Neural cell (in vitro differentiated cells): ENCODE measurements at regions not wholly inside any gene's neighbourhood (a gene's known extent, or its start where the extent isn't known, plus 50 kb on each side); places are given as distances from the start of the nearest gene placed in this dataset.
A peak's percentile ranks its signal among the peaks of the same experiment; 100 is the strongest.

Source experiments
- H2AFZ ChIP-seq: fragments of 200-600, 300-800 bp; sonication (generic), shearing (Covaris generic); 2 replicates; pipeline ENCODE4 v1.6.0; 2014; ENCODE audit warnings: low read depth, mild to moderate bottlenecking, antibody characterized with exemption, low read length, moderate library complexity
- H3F3A ChIP-seq: fragments of 200-600 bp; shearing (Covaris generic); 2 replicates; pipeline ENCODE4 v1.6.1; 2016; ENCODE audit warnings: mild to moderate bottlenecking, moderate library complexity, mixed read lengths, antibody characterized with exemption, low read length; ENCODE audit not compliant: insufficient read depth, poor library complexity, severe bottlenecking
- H3K27ac ChIP-seq: fragments of 200-600, 300-800 bp; sonication (generic), shearing (Covaris generic); 2 replicates; pipeline ENCODE4 v1.5.1; 2014; ENCODE audit warnings: mild to moderate bottlenecking, low read length, moderate library complexity
- H3K27me3 ChIP-seq: fragments of 300-800, 200-600 bp; sonication (generic), shearing (Covaris generic); 2 replicates; pipeline ENCODE4 v1.6.0; 2014; ENCODE audit warnings: mild to moderate bottlenecking, low read depth, low read length, moderate library complexity; ENCODE audit not compliant: insufficient read depth
- H3K36me3 ChIP-seq: fragments of 300-800, 200-600 bp; sonication (generic), shearing (Covaris generic); 2 replicates; pipeline ENCODE4 v1.5.1; 2014; ENCODE audit warnings: mild to moderate bottlenecking, antibody characterized with exemption, low read length, moderate library complexity; ENCODE audit not compliant: insufficient read depth
- H3K4me2 ChIP-seq: fragments of 300-800, 200-600 bp; sonication (generic), shearing (Covaris generic); 2 replicates; pipeline ENCODE4 v1.6.0; 2014; ENCODE audit warnings: mild to moderate bottlenecking, low read length
- H3K4me3 ChIP-seq: fragments of 300-800, 200-600 bp; sonication (generic), shearing (Covaris generic); 2 replicates; pipeline ENCODE4 v1.5.1; 2014; ENCODE audit warnings: mild to moderate bottlenecking, low read length, moderate library complexity
- H3K79me2 ChIP-seq: fragments of 200-600 bp; shearing (Covaris generic); replicated peaks from 2 replicates; pipeline ENCODE4 v1.6.0; 2014; ENCODE audit warnings: mild to moderate bottlenecking, low read length, moderate library complexity; ENCODE audit not compliant: insufficient read depth
- H3K9ac ChIP-seq: fragments of 300-800, 200-600 bp; sonication (generic), shearing (Covaris generic); 2 replicates; pipeline ENCODE4 v1.6.1; 2016; ENCODE audit warnings: mild to moderate bottlenecking, low read length, mixed read lengths
- H3K9me2 ChIP-seq: fragments of 200-600 bp; shearing (Covaris generic); 2 replicates; pipeline ENCODE4 v1.6.1; 2016; ENCODE audit warnings: mild to moderate bottlenecking, low read length, mixed read lengths; ENCODE audit not compliant: insufficient read depth
- H3K9me3 ChIP-seq: fragments of 200-600, 300-800 bp; sonication (generic), shearing (Covaris generic); 2 replicates; pipeline ENCODE4 v1.6.1; 2016; ENCODE audit warnings: mild to moderate bottlenecking, mixed run types, low read length, moderate library complexity, mixed read lengths
- H4K20me1 ChIP-seq: fragments of 200-600 bp; shearing (Covaris generic); 2 replicates; pipeline ENCODE4 v1.6.1; 2016; ENCODE audit warnings: mild to moderate bottlenecking, mixed run types; ENCODE audit not compliant: insufficient read depth
- EP300 ChIP-seq: fragments of 450-650 bp; conservative IDR thresholded peaks from 2 replicates; pipeline ENCODE4 v1.6.1; 2014; ENCODE audit warnings: antibody characterized with exemption, mild to moderate bottlenecking, moderate library complexity; ENCODE audit not compliant: poor library complexity, severe bottlenecking
- EZH2 ChIP-seq: fragments of 200-600, 300-800 bp; shearing (Covaris generic), sonication (generic); IDR thresholded peaks from 2 replicates; pipeline ENCODE4 v1.6.1; 2014; ENCODE audit warnings: antibody characterized with exemption, low read length, borderline replicate concordance, mild to moderate bottlenecking; ENCODE audit not compliant: insufficient read depth, poor library complexity, severe bottlenecking
- MXI1 ChIP-seq: fragments of 450-650 bp; conservative IDR thresholded peaks from 2 replicates; pipeline ENCODE4 v1.6.1; 2014; ENCODE audit warnings: antibody characterized with exemption, mild to moderate bottlenecking; ENCODE audit not compliant: poor library complexity, severe bottlenecking
- POLR2AphosphoS5 ChIP-seq: IDR thresholded peaks from 2 replicates; pipeline ENCODE4 v1.6.1; 2012
- RAD21 ChIP-seq: fragments of 450-650 bp; conservative IDR thresholded peaks from 2 replicates; pipeline ENCODE4 v1.6.1; 2014; ENCODE audit warnings: antibody characterized with exemption, mild to moderate bottlenecking, moderate library complexity
- SMC3 ChIP-seq: fragments of 450-650 bp; conservative IDR thresholded peaks from 2 replicates; pipeline ENCODE4 v1.6.1; 2014; ENCODE audit warnings: antibody characterized with exemption, mild to moderate bottlenecking, moderate library complexity; ENCODE audit not compliant: poor library complexity
- TAF1 ChIP-seq: IDR thresholded peaks from 2 replicates; pipeline ENCODE4 v1.6.1; 2012; ENCODE audit warnings: low read depth
- TF ChIP-seq, protein P1 (sequence below): IDR thresholded peaks from 2 replicates; pipeline ENCODE4 v1.6.1; 2012; ENCODE audit warnings: borderline replicate concordance
- TF ChIP-seq, protein P2 (sequence below): fragments of 450-650 bp; IDR thresholded peaks from 2 replicates; pipeline ENCODE4 v1.5.1; 2014; ENCODE audit warnings: antibody characterized with exemption, mild to moderate bottlenecking, moderate library complexity; ENCODE audit not compliant: poor library complexity, severe bottlenecking

DNA sequence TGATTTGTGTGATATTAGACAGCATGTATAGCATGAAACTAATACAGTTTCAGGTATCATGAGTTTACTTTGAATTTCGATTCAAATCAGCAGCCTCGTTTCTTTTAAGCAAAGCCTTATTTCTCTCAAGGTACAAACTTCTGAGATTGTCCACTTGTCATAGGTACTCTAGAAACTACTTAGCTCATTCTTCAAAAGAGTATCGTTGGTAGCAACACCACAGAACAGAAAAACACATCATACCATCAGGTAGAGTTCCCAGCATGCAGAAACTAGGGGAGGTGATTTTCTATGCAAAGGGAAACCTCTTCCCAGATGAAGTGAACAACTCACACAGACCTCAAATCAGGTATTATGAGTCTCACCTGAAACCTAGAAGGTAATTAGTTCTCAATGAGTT lies 237.0 kb upstream of the SOX9 start:
- H3K9me2 ChIP-seq: no peaks in the 10 kb centered on the region
- H3K9me3 ChIP-seq: no peaks in the 10 kb centered on the region
- peak overlapping the region; percentile 25 for H3K27ac ChIP-seq
- no peaks in the 10 kb centered on the region for H3K27me3 ChIP-seq
- H4K20me1 ChIP-seq: no peaks in the 10 kb centered on the region
- no peaks in the 10 kb centered on the region for H3K79me2 ChIP-seq
- no peaks in the 10 kb centered on the region for H3K36me3 ChIP-seq
- no peaks in the 10 kb centered on the region for H3F3A ChIP-seq
- H3K4me3 ChIP-seq: no peak overlapping the region
- H3K4me2 ChIP-seq: no peak overlapping the region
- TF ChIP-seq EP300: no peak
- no peak for TF ChIP-seq RAD21
- TF ChIP-seq, protein P1, sequence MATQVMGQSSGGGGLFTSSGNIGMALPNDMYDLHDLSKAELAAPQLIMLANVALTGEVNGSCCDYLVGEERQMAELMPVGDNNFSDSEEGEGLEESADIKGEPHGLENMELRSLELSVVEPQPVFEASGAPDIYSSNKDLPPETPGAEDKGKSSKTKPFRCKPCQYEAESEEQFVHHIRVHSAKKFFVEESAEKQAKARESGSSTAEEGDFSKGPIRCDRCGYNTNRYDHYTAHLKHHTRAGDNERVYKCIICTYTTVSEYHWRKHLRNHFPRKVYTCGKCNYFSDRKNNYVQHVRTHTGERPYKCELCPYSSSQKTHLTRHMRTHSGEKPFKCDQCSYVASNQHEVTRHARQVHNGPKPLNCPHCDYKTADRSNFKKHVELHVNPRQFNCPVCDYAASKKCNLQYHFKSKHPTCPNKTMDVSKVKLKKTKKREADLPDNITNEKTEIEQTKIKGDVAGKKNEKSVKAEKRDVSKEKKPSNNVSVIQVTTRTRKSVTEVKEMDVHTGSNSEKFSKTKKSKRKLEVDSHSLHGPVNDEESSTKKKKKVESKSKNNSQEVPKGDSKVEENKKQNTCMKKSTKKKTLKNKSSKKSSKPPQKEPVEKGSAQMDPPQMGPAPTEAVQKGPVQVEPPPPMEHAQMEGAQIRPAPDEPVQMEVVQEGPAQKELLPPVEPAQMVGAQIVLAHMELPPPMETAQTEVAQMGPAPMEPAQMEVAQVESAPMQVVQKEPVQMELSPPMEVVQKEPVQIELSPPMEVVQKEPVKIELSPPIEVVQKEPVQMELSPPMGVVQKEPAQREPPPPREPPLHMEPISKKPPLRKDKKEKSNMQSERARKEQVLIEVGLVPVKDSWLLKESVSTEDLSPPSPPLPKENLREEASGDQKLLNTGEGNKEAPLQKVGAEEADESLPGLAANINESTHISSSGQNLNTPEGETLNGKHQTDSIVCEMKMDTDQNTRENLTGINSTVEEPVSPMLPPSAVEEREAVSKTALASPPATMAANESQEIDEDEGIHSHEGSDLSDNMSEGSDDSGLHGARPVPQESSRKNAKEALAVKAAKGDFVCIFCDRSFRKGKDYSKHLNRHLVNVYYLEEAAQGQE: no peak
- no peak for TF ChIP-seq EZH2
- H2AFZ ChIP-seq: no peak overlapping the region
- H3K9ac ChIP-seq: no peak overlapping the region

DNA sequence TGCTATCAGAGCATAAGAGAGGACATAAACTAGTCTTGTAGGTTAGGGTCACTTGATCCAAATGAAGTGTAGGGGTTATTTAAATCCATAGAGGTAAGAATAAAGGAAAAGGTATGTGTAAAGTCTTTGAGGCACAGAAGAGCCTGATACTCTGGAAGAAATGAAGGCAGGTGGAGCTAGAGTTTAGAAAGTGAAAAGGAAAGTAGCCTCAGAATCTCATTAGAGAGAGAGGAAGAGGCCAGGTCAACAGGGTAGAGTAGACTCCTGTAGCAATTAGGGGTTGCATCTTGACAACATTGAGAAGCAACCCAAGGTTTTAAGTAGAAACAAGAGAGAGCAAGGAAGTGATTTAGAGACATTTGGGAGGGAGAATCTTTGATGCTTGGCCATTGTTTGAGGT lies 235.2 kb upstream of the SOX9 start:
- no peak overlapping the region for H2AFZ ChIP-seq
- no peak overlapping the region for H3K9ac ChIP-seq
- no peaks in the 10 kb centered on the region for H3K9me3 ChIP-seq
- H3K4me3 ChIP-seq: no peak overlapping the region
- H3K36me3 ChIP-seq: no peaks in the 10 kb centered on the region
- no peak overlapping the region for H3K4me2 ChIP-seq
- no peaks in the 10 kb centered on the region for H4K20me1 ChIP-seq
- no peaks in the 10 kb centered on the region for H3K27me3 ChIP-seq
- no peaks in the 10 kb centered on the region for H3F3A ChIP-seq
- H3K9me2 ChIP-seq: no peaks in the 10 kb centered on the region
- H3K79me2 ChIP-seq: no peaks in the 10 kb centered on the region
- TF ChIP-seq, protein P1: no peak
- TF ChIP-seq EZH2: no peak
- no peak for TF ChIP-seq EP300
- TF ChIP-seq SMC3: no peak
- TF ChIP-seq TAF1: no peak
- TF ChIP-seq, protein P2, sequence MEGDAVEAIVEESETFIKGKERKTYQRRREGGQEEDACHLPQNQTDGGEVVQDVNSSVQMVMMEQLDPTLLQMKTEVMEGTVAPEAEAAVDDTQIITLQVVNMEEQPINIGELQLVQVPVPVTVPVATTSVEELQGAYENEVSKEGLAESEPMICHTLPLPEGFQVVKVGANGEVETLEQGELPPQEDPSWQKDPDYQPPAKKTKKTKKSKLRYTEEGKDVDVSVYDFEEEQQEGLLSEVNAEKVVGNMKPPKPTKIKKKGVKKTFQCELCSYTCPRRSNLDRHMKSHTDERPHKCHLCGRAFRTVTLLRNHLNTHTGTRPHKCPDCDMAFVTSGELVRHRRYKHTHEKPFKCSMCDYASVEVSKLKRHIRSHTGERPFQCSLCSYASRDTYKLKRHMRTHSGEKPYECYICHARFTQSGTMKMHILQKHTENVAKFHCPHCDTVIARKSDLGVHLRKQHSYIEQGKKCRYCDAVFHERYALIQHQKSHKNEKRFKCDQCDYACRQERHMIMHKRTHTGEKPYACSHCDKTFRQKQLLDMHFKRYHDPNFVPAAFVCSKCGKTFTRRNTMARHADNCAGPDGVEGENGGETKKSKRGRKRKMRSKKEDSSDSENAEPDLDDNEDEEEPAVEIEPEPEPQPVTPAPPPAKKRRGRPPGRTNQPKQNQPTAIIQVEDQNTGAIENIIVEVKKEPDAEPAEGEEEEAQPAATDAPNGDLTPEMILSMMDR: no peak
- TF ChIP-seq POLR2AphosphoS5: no peak
- no peak for TF ChIP-seq RAD21
- TF ChIP-seq MXI1: no peak
- no peak overlapping the region for H3K27ac ChIP-seq
